H7 (cell line): ENCODE measurements at regions not wholly inside any gene's neighbourhood (a gene's known extent, or its start where the extent isn't known, plus 50 kb on each side); places are given as distances from the start of the nearest gene placed in this dataset.
"Not testable (repeated sequence)": the region's sequence is repeated elsewhere in the genome, so short reads cannot be mapped to it uniquely, and the experiment has no call there.

Source experiments
- DNase-seq: peaks from one replicate; pipeline ENCODE4 v3.0.0; 2012
- H3K27me3 ChIP-seq: 2 replicates; pipeline ENCODE4 v1.6.0; 2011; ENCODE audit warnings: mild to moderate bottlenecking, low read length; ENCODE audit not compliant: control insufficient read depth, insufficient read depth
- H3K36me3 ChIP-seq: replicated peaks from 2 replicates; pipeline ENCODE4 v1.5.1; 2011; ENCODE audit warnings: low read length; ENCODE audit not compliant: control insufficient read depth, insufficient read depth
- H3K4me3 ChIP-seq: 2 replicates; pipeline ENCODE4 v1.5.1; 2011; ENCODE audit warnings: low read depth, mild to moderate bottlenecking, control low read depth, low read length, moderate library complexity; ENCODE audit not compliant: insufficient read depth

DNA sequence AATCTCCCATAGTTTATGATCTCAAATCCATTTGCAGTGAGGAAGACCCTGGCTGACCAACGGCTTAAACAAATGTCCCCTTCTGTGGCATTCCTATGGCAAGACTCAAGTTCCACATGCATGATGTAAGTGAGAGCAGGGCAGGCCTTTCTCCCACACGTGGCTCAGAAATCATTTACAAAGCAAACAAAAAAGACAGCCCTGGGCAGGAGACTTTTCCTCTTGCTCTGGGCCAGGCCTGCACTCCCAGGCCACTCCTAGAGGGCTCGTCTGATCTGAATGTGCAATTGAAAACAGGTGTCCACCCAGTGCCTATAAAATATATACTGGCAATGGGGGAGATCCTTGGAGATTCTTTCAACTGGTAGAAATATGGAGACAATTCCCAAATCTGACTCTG lies 123.1 kb downstream of the DMRT2 start:
- DNase-seq, result no peak
- Histone ChIP-seq H3K36me3 (no peaks in the 10 kb centered on the region), H3K27me3 (no peaks in the 10 kb centered on the region), H3K4me3 (no peak overlapping the region)

DNA sequence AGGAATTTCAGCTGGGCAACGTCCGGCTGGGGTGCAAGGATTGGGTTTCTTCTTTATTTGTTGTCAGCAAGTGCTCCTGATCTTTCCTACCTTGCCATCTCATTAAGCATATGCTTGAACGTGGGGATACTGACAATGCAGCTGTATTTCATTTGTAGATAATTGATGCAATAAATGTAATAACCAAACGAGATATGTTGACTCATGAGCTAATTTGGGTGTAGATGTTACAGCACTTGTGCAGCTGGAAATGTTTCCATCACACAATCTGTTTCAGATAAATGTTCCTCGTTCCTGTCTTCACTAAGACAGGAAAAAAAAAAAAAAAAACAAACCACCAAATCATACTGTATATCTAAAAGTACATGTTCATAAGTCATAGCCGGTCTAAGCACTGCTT lies 123.8 kb downstream of the DMRT2 start:
- Histone ChIP-seq H3K36me3 (no peaks in the 10 kb centered on the region), H3K27me3 (no peaks in the 10 kb centered on the region), H3K4me3 (no peak overlapping the region)
- DNase-seq, result no peak

DNA sequence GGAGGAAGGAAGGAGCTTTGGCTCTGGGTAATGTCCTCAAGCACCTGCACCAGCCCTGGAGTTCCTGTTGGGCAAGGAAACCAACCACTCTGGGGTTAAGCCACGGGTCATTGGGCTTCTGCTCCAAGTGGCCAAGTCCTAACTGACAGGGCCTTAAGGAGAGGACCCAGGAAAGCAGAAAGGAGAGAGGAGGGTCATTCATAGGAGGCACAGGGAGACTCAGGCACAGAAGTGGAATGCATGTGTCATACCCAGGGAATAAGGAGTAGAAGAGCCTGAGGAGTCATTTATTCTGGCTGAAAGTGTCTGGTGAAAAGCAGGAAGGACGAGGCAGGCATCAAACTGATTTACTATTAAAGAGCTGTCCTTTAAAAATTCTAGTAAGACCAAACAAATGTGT lies 129.2 kb downstream of the DMRT2 start:
- Histone ChIP-seq H3K27me3 (no peaks in the 10 kb centered on the region), H3K4me3 (no peak overlapping the region), H3K36me3 (no peaks in the 10 kb centered on the region)
- no peak for DNase-seq

DNA sequence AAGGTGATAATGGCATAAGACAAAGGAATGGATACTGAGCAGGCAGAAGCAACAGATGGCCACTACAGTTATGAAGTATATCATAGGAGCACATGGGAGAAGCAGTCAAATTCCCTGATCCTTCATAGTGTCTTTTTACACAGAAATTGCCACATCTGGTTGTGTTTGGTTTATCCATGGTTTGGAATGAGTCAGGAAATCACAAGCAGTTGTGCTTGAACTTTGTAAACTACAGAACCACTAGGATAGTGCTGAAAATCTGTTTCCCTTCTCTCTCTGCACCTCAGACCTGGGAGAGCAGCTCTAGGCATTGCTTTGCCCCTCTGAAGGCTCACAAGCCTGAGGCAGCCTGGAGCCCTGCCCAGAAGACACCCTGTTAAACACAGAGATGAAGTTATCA lies 134.0 kb downstream of the DMRT2 start:
- Histone ChIP-seq H3K36me3 (no peaks in the 10 kb centered on the region), H3K27me3 (no peaks in the 10 kb centered on the region), H3K4me3 (no peak overlapping the region)
- no peak for DNase-seq

DNA sequence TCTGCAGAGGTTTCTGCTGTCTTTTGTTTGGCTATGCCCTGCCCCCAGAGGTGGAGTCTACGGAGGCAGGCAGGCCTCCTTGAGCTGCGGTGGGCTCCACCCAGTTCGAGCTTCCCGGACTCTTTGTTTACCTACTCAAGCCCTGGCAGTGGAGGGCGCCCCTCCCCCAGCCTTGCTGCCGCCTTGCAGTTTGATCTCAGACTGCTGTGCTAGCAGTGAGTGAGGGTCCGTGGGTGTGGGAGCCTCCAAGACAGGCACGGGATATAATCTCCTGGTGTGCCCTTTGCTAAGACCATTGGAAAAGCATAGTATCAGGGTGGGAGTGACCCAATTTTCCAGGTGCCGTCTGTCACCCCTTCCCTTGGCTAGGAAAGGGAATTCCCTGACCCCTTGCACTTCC lies 137.0 kb downstream of the DMRT2 start:
- not testable (repeated sequence) for H3K27me3 ChIP-seq, H3K4me3 ChIP-seq, DNase-seq, H3K36me3 ChIP-seq

DNA sequence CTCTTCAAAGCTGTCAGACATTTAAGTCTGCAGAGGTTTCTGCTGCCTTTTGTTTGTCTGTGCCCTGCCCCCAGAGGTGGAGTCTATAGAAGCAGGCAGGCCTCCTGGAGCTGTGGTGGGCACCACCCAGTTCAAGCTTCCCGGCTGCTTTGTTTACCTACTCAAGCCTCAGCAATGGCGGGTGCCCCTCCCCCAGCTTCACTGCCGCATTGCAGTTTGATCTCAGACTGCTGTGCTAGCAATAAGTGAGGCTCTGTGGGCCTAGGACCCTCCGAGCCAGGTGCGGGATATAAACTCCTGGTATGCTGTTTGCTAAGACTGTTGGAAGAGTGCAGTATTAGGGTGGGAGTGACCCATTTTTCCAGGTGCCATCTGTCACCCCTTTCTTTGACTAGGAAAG lies 145.5 kb downstream of the DMRT2 start:
- not testable (repeated sequence) for H3K4me3 ChIP-seq, DNase-seq, H3K27me3 ChIP-seq, H3K36me3 ChIP-seq

DNA sequence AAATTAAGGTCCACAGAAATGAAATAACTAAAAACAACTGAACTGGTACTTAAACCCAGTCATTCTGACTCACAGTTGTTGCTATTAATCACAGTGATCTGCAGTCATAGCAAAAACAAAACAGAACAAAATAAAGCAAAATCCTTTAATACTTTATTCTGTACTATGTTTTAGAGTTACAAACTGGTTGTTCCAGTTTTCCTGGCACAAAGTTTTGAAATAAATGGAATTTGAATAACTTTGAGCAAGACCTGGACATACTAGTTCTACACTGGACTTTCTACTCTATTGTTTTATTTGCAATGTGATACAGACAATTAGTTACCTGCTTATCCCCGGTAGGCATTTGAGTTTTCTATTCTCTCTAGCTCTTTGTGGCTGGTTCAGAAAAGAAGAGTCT lies 147.9 kb downstream of the DMRT2 start:
- Histone ChIP-seq H3K27me3 (no peaks in the 10 kb centered on the region), H3K36me3 (no peaks in the 10 kb centered on the region), H3K4me3 (no peak overlapping the region)
- no peak for DNase-seq

DNA sequence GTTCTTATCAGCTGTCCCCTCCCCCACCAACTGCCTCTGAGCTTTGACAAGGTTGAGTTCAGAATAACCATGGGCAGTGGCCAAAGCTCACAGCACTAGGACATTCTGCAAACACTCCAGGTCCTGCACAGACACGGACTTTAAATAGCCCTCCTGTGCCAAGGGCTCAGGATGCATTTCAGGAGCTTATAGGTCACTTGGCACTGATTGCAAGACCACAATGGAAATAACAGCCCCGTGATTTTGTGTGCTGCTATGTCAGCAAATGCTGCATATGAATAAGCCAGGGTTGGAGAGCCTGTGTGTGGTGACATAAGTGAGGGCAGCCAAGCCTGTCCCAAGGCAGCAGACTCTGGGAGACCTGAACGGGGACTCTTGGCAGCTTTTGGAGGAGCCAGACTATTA lies 150.7 kb downstream of the DMRT2 start:
- Histone ChIP-seq H3K36me3 (no peaks in the 10 kb centered on the region), H3K4me3 (no peak overlapping the region), H3K27me3 (no peaks in the 10 kb centered on the region)
- no peak for DNase-seq

DNA sequence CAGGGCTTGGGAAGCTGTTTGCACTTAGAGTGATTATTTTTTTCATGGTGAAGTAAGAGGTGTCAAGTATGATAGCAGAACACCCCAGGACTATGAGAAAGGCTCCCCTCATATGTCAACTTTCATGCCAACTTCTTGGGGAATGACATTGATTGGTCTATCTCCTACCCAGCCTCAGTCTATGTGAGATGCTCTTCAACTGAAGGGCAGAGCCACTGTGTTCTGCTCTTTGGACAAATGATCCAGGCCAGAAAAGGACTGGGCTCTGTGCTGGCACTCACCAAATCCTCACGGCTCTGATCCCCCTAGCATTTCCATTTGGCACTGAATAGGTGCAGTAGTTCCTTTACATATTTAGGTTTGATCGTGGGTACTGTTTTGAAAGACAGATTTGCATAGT lies 151.1 kb downstream of the DMRT2 start:
- Histone ChIP-seq H3K4me3 (no peak overlapping the region), H3K36me3 (no peaks in the 10 kb centered on the region), H3K27me3 (no peaks in the 10 kb centered on the region)
- no peak for DNase-seq

DNA sequence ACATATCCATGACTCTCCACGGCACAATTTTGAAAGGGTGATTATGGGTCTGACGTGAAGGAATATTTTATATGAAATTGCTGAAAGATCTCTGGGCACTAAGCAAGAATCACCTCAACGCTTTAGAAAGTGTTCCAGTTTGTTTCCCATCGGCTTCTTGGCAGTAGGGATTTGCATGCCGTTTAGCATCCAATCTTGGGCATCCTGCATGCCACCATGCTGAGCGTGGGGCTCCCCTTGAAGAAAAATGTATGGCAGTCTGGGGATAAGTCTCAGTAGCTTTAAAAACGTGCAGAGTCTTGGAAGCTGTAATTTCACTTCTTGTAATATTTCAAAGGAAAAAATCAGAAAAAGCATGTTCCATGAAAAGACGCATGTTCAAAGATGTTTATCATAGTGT lies 151.7 kb downstream of the DMRT2 start:
- Histone ChIP-seq H3K27me3 (no peaks in the 10 kb centered on the region), H3K36me3 (no peaks in the 10 kb centered on the region), H3K4me3 (no peak overlapping the region)
- no peak for DNase-seq

DNA sequence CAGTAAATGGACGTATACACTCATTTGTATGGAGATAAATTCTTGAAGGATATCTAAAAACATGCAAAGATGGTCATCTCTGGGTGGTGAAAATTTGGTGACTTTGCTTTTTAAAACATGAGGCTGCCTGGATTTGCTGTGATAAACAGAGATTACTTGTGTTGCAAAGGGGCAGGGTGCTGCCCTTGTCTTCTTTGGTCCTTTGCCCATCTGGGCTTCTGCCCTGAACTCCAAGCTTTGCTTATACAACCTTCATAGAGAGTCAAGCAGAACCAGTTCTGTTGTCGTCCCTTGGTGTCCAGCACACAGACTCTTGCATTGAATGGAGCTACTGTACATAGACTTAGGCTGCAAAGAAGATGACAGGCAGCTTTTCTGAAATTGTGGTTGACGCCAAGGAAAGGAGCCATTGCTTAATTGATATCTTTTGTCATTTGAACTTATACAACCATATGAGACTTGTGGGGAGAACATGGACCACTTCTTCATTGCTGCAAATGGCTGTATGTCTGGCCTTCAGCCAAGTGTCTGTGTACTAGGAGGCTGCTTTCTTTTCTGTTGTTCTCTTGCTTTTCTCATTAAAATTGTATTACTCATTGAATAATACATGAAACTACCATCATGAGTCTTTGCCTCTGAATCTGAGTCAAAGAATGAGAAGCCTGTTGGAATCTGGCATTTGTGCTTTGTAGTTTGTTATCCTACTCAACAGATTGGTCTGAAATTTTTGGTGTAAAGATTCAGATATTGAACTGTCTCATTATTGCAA lies 152.5 kb downstream of the DMRT2 start:
- H3K27me3 ChIP-seq, result no peaks in the 10 kb centered on the region
- no peak overlapping the region for H3K4me3 ChIP-seq
- DNase-seq, result no peak
- no peaks in the 10 kb centered on the region for H3K36me3 ChIP-seq

DNA sequence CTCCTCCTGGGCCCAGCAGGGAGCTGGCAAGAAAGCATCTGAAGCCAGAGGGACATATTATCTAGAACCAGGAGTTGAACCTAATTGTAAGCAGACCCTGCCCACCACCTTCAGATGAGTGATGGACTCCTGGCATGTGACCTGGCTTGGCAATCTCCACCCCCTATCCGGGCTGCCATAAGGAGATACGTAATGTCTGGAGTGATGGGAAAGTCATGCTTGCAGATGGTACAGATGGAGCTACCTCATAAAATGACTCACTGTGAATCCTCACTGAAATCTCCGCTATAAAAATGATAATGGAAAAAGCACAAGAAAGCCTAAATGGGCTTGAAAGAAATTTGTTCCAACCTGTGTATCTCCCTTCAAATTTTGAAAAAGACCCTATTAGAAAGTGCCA lies 157.5 kb downstream of the DMRT2 start:
- H3K4me3 ChIP-seq, result no peak overlapping the region
- no peaks in the 10 kb centered on the region for H3K36me3 ChIP-seq
- DNase-seq, result no peak
- no peaks in the 10 kb centered on the region for H3K27me3 ChIP-seq

DNA sequence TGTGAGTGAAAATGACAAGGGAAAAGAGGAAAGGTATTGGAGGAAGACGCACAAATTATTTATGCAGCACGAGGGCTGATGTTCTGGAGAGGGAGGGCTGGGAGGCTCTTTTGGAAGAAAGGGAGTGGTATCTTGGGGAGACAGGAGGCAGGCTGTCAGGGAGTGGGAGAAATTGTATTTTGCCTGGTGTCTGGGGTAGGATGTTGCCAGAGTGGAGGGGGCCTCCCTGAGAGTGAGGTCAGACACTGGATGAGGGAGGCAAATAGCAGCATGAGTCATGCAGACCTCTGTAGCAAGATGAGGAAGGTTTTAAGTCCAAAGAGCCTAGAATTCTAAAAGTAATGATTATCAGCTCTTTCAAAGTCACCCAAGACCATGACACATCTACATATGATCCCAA lies 158.0 kb downstream of the DMRT2 start:
- Histone ChIP-seq H3K36me3 (no peaks in the 10 kb centered on the region), H3K4me3 (no peak overlapping the region), H3K27me3 (no peaks in the 10 kb centered on the region)
- no peak for DNase-seq

DNA sequence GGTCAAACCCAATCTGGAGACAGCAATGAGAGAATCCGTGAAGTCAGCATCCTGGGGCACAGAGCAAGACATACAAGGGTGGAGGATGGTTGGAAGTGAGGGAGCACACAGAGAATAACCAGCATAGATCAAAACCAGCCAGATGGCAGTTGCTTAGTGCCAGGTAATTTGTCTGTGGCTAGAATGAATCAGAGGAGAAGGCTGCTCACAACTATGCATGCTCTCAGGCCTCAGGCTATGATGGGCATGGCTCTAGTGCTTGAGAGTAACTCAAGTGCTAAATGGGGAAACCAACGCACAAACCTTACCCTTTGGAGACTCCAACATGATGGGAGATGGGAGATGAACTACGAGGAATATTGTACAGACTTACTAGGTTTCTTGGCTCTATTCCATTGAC lies 160.8 kb downstream of the DMRT2 start:
- no peak for DNase-seq

DNA sequence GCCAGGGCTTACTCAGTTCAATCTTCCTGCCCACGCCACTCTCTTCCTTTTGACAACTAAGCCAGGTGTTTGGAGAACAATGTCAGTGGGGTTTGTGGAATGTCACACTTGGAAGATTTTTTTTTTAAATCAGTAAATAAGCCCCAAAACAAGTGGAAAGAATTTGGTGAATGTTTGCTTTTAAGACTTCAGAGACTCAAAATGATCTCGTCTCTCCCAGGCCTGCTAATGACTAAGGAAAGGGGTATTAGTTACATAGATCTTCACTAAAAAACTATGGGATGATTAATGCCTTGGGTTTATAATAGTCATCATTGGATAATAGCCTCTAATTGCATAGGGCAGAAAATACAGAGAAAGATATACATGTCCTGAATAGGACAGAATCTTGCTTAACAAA lies 166.4 kb downstream of the DMRT2 start:
- H3K4me3 ChIP-seq, result no peak overlapping the region
- no peaks in the 10 kb centered on the region for H3K36me3 ChIP-seq
- no peak for DNase-seq
- no peaks in the 10 kb centered on the region for H3K27me3 ChIP-seq

More for the DNA sequence above, 160.8 kb downstream of the DMRT2 start:
- H3K4me3 ChIP-seq, result no peak overlapping the region
- H3K27me3 ChIP-seq, result no peaks in the 10 kb centered on the region
- H3K36me3 ChIP-seq, result no peaks in the 10 kb centered on the region

DNA sequence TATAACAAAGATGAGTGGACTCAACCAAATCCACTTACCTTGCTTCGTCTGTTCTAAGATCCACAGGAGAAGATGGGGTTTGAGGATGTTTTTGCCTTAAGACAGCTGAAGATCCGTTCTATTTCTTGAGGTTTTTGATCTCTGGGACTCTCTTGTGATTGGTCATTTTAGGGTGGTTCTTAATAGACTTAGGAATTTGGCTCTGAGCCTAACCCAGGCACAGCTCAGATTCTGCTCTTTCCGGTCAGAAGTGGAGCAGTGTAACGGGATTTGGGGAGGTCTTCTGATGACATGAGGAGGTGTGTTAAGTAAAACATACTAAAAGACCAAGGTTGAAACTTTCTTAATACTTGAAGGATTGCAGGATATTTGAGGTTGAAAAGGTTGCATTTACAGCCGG lies 166.9 kb downstream of the DMRT2 start:
- Histone ChIP-seq H3K27me3 (no peaks in the 10 kb centered on the region), H3K36me3 (no peaks in the 10 kb centered on the region), H3K4me3 (no peak overlapping the region)
- no peak for DNase-seq
